ENCODE measurements at regions not wholly inside any gene's neighbourhood (a gene's known extent, or its start where the extent isn't known, plus 50 kb on each side); places are given as distances from the start of the nearest gene placed in this dataset.

DNA sequence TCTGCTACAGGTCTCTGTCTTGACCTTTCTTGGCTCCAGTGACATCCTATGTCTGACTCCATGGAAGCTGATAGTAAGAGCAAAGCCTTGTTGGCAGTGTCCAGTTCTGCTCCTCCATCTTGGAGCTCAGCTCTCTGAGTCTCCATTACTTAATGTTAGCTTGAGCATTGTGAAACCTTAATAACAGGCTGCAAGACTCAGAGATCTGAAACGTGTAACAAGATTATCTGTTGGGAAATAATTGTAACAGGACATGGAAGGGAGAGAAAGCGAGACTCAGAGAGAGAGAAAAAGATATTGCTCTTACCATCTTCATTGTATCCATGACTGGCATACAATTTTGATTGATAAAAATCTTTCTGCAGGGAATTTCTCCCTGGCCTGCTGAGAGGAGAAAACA lies 1365.7 kb downstream of the AACS start:
- no TSS peak for BruUV-seq (replicated peaks)
- RAD21 ChIA-PET (ENCODE audit: unreplicated experiment): no interaction called here
- intact Hi-C loops (cut with micrococcal nuclease; ENCODE audit: unreplicated experiment) (no loop called here), in situ Hi-C loops (cut with MboI) (no loop called here)
- Histone ChIP-seq H2AFZ (ENCODE audit: control insufficient read depth, low read depth, low read length) (no peak overlapping the region), H3K27me3 (replicated peaks in 1 of 2; ENCODE audit: control insufficient read depth in 2 of 2, insufficient read depth in 2 of 2, low read length in 1 of 2) (no peaks in the 10 kb centered on the region), H3K27ac (ENCODE audit: control insufficient read depth, insufficient read depth) (no peak overlapping the region), H3K9ac (ENCODE audit: control insufficient read depth, insufficient read depth, low read length) (no peak overlapping the region), H3K9me3 (replicated peaks; ENCODE audit: control insufficient read depth, insufficient read depth, low read length) (no peaks in the 10 kb centered on the region), H3K4me1 (ENCODE audit: control insufficient read depth, insufficient read depth, low read length) (no peaks in the 10 kb centered on the region), H3K4me2 (ENCODE audit: control insufficient read depth, insufficient read depth) (no peak overlapping the region), H3K36me3 (ENCODE audit: control insufficient read depth in 2 of 2, insufficient read depth in 2 of 2, low read length in 1 of 2) (no peaks in the 10 kb centered on the region), H3K4me3 (no peak overlapping the region), H3K79me2 (ENCODE audit: control insufficient read depth, insufficient read depth, low read length) (no peaks in the 10 kb centered on the region), H4K20me1 (ENCODE audit: control insufficient read depth, insufficient read depth) (no peaks in the 10 kb centered on the region)
- no peak for TF ChIP-seq CREB1 (IDR thresholded peaks at IDR 0.05; ENCODE audit: low read depth)
- WGBS (ENCODE audit: insufficient coverage, insufficient replicate concordance, low lambda C conversion rate, missing lambda C conversion rate): 3% methylated on average over 2 of the region's 2 CpGs
- SMC1A ChIA-PET (ENCODE audit: uncharacterized antibody, unreplicated experiment): no interaction called here
- DNase-seq (ENCODE audit: low read depth, low spot score) (no peak), FAIRE-seq (no peak), ATAC-seq (no peak)
- POLR2A ChIA-PET: no interaction called here
- CTCF ChIA-PET: no interaction called here

DNA sequence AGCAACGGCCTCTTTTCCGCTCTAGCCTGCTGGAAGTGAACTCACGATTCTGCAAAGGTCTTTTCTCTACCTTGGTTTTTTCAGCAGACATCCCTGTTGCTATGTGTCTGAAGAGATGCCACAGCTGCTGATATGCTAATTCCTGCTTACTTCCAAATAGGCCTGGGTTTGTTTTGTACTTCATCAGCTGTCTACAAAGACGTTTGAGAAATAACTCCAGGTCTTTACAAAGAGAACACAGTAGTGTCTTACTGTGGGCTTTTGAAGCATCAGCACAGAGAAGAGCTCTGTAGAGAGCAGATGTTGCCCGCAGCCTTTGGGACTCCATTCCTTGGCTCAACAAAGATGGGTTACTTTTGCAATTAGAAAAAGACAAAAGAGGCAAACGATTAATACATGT lies 1366.5 kb downstream of the AACS start:
- Histone ChIP-seq H3K4me3 (no peak overlapping the region), H3K27me3 (replicated peaks in 1 of 2; ENCODE audit: control insufficient read depth in 2 of 2, insufficient read depth in 2 of 2, low read length in 1 of 2) (no peaks in the 10 kb centered on the region), H2AFZ (ENCODE audit: control insufficient read depth, low read depth, low read length) (no peak overlapping the region), H3K79me2 (ENCODE audit: control insufficient read depth, insufficient read depth, low read length) (no peaks in the 10 kb centered on the region), H3K4me1 (ENCODE audit: control insufficient read depth, insufficient read depth, low read length) (no peaks in the 10 kb centered on the region), H3K9ac (ENCODE audit: control insufficient read depth, insufficient read depth, low read length) (no peak overlapping the region), H4K20me1 (ENCODE audit: control insufficient read depth, insufficient read depth) (no peaks in the 10 kb centered on the region), H3K27ac (ENCODE audit: control insufficient read depth, insufficient read depth) (no peak overlapping the region), H3K36me3 (ENCODE audit: control insufficient read depth in 2 of 2, insufficient read depth in 2 of 2, low read length in 1 of 2) (no peaks in the 10 kb centered on the region), H3K9me3 (replicated peaks; ENCODE audit: control insufficient read depth, insufficient read depth, low read length) (no peaks in the 10 kb centered on the region), H3K4me2 (ENCODE audit: control insufficient read depth, insufficient read depth) (no peak overlapping the region)
- 17% methylated on average over 6 of the region's 6 CpGs for WGBS (ENCODE audit: insufficient coverage, insufficient replicate concordance, low lambda C conversion rate, missing lambda C conversion rate)
- in situ Hi-C loops (cut with MboI): no loop called here
- ChIA-PET SMC1A (ENCODE audit: uncharacterized antibody, unreplicated experiment) (interaction anchor here (1.2 kb wide), 1 partner anchor 20 kb away, joined by 3 read pairs; no protein-coding TSS in a partner anchor), POLR2A (no interaction called here), CTCF (no interaction called here), RAD21 (ENCODE audit: unreplicated experiment) (no interaction called here)
- DNase-seq (ENCODE audit: low read depth, low spot score) (no peak), FAIRE-seq (no peak), ATAC-seq (no peak)
- intact Hi-C loops (cut with micrococcal nuclease; ENCODE audit: unreplicated experiment): no loop called here
- BruUV-seq (replicated peaks): no TSS peak
- TF ChIP-seq, protein P1, sequence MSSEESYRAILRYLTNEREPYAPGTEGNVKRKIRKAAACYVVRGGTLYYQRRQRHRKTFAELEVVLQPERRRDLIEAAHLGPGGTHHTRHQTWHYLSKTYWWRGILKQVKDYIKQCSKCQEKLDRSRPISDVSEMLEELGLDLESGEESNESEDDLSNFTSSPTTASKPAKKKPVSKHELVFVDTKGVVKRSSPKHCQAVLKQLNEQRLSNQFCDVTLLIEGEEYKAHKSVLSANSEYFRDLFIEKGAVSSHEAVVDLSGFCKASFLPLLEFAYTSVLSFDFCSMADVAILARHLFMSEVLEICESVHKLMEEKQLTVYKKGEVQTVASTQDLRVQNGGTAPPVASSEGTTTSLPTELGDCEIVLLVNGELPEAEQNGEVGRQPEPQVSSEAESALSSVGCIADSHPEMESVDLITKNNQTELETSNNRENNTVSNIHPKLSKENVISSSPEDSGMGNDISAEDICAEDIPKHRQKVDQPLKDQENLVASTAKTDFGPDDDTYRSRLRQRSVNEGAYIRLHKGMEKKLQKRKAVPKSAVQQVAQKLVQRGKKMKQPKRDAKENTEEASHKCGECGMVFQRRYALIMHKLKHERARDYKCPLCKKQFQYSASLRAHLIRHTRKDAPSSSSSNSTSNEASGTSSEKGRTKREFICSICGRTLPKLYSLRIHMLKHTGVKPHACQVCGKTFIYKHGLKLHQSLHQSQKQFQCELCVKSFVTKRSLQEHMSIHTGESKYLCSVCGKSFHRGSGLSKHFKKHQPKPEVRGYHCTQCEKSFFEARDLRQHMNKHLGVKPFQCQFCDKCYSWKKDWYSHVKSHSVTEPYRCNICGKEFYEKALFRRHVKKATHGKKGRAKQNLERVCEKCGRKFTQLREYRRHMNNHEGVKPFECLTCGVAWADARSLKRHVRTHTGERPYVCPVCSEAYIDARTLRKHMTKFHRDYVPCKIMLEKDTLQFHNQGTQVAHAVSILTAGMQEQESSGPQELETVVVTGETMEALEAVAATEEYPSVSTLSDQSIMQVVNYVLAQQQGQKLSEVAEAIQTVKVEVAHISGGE (CRISPR knock-in tag; IDR thresholded peaks at IDR 0.05): no peak
- TF ChIP-seq KLF5 (IDR thresholded peaks at IDR 0.05; ENCODE audit: partially characterized antibody) (no peak), RUNX3 (IDR thresholded peaks at IDR 0.05; ENCODE audit: low read length) (no peak), CBX3 (IDR thresholded peaks at IDR 0.05; ENCODE audit: borderline replicate concordance, low read depth) (no peak), ZZZ3 (IDR thresholded peaks at IDR 0.05; ENCODE audit: control insufficient read depth, insufficient read length, low read depth) (no peak), RAD21 (IDR thresholded peaks at IDR 0.05; ENCODE audit: insufficient read depth, low read depth, low read length) (no peak), KDM1A (IDR thresholded peaks at IDR 0.05; ENCODE audit: borderline replicate concordance) (no peak), RB1 (IDR thresholded peaks at IDR 0.05; ENCODE audit: borderline replicate concordance) (no peak), FOXK2 (IDR thresholded peaks at IDR 0.05) (no peak)
- TF ChIP-seq, protein P2, sequence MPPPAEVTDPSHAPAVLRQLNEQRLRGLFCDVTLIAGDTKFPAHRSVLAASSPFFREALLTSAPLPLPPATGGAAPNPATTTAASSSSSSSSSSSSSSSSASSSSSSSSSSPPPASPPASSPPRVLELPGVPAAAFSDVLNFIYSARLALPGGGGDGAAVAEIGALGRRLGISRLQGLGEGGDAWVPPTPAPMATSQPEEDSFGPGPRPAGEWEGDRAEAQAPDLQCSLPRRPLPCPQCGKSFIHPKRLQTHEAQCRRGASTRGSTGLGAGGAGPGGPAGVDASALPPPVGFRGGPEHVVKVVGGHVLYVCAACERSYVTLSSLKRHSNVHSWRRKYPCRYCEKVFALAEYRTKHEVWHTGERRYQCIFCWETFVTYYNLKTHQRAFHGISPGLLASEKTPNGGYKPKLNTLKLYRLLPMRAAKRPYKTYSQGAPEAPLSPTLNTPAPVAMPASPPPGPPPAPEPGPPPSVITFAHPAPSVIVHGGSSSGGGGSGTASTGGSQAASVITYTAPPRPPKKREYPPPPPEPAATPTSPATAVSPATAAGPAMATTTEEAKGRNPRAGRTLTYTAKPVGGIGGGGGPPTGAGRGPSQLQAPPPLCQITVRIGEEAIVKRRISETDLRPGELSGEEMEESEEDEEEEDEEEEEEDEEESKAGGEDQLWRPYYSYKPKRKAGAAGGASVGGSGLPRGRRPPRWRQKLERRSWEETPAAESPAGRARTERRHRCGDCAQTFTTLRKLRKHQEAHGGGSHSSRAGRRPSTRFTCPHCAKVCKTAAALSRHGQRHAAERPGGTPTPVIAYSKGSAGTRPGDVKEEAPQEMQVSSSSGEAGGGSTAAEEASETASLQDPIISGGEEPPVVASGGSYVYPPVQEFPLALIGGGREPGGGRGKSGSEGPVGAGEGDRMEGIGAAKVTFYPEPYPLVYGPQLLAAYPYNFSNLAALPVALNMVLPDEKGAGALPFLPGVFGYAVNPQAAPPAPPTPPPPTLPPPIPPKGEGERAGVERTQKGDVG (CRISPR knock-in tag; IDR thresholded peaks at IDR 0.05): no peak
